WTC11 (cell line): ENCODE measurements at regions not wholly inside any gene's neighbourhood (a gene's known extent, or its start where the extent isn't known, plus 50 kb on each side); places are given as distances from the start of the nearest gene placed in this dataset.

ENCODE experiments used
- ATAC-seq: fragments of 200-7000 bp; cut with Tn5 transposase; 2 replicates; pipeline ENCODE4 v1.10.0; 2021; ENCODE audit warnings: mild to moderate bottlenecking, moderate library complexity
- CTCF ChIA-PET: fragments of 300-600 bp; sonication (Branson Sonifier 250); formaldehyde crosslinking; loops from one replicate; lab custom pipeline; 2021; ENCODE audit warnings: antibody characterized with exemption; lab: Charles Lee
- POLR2A ChIA-PET: fragments of 350-600 bp; sonication (Branson Sonifier 250); formaldehyde crosslinking; loops from one replicate; lab custom pipeline; 2021; ENCODE audit warnings: antibody characterized with exemption; lab: Charles Lee
- DNase-seq: peaks from one replicate; pipeline ENCODE4 v3.0.0; 2021; ENCODE audit warnings: low spot score
- H3K27ac Mint-ChIP-seq: 2 replicates; pipeline ENCODE4 v1.8.0; 2021; ENCODE audit warnings: mixed read lengths
- H3K27me3 Mint-ChIP-seq: 2 replicates; pipeline ENCODE4 v1.8.0; 2021; ENCODE audit warnings: low read depth, mild to moderate bottlenecking, moderate library complexity, mixed read lengths
- H3K36me3 Mint-ChIP-seq: 2 replicates; pipeline ENCODE4 v1.8.0; 2021; ENCODE audit warnings: mixed read lengths
- H3K4me1 Mint-ChIP-seq: 2 replicates; pipeline ENCODE4 v1.8.0; 2022; ENCODE audit warnings: mixed read lengths
- H3K4me3 Mint-ChIP-seq: 2 replicates; pipeline ENCODE4 v1.8.0; 2021; ENCODE audit warnings: mild to moderate bottlenecking, moderate library complexity, mixed read lengths
- H3K9me3 Mint-ChIP-seq: 2 replicates; pipeline ENCODE4 v1.8.0; 2021; ENCODE audit warnings: mixed read lengths
- AFF4 ChIP-seq: sonication (generic); formaldehyde crosslinking; IDR thresholded peaks from 2 replicates; pipeline ENCODE4 v1.8.1; 2023; ENCODE audit warnings: mild to moderate bottlenecking, missing genetic modification reagents, borderline replicate concordance
- ATF1 ChIP-seq: sonication (generic); formaldehyde crosslinking; IDR thresholded peaks from 2 replicates; pipeline ENCODE4 v1.8.1; 2023; ENCODE audit warnings: mild to moderate bottlenecking, moderate library complexity, missing genetic modification reagents
- ELF4 ChIP-seq: sonication (generic); formaldehyde crosslinking; IDR thresholded peaks from 2 replicates; pipeline ENCODE4 v1.8.1; 2022; ENCODE audit warnings: low read depth, mild to moderate bottlenecking, moderate library complexity, missing genetic modification reagents
- JUN ChIP-seq: sonication (generic); formaldehyde crosslinking; IDR thresholded peaks from 2 replicates; pipeline ENCODE4 v1.8.0; 2023; ENCODE audit warnings: mild to moderate bottlenecking, missing genetic modification reagents
- RORB ChIP-seq: fragments of 250-450 bp; sonication (Bioruptor Pico); IDR thresholded peaks from 2 replicates; pipeline ENCODE4 v1.9.0; 2021; ENCODE audit warnings: mild to moderate bottlenecking
- ZBTB43 ChIP-seq: sonication (generic); formaldehyde crosslinking; IDR thresholded peaks from 2 replicates; pipeline ENCODE4 v1.8.1; 2023; ENCODE audit warnings: mild to moderate bottlenecking, missing genetic modification reagents
- ZNF232 ChIP-seq: sonication (generic); formaldehyde crosslinking; IDR thresholded peaks from 2 replicates; pipeline ENCODE4 v1.8.0; 2022; ENCODE audit warnings: mild to moderate bottlenecking, missing genetic modification reagents
- ZNF281 ChIP-seq: sonication (generic); formaldehyde crosslinking; IDR thresholded peaks from 2 replicates; pipeline ENCODE4 v1.8.0; 2023; ENCODE audit warnings: mild to moderate bottlenecking, missing genetic modification reagents
- TF ChIP-seq, protein P1 (sequence below): sonication (generic); formaldehyde crosslinking; conservative IDR thresholded peaks from 2 replicates; pipeline ENCODE4 v1.8.1; 2023; ENCODE audit warnings: mild to moderate bottlenecking, low read depth, missing genetic modification reagents, moderate library complexity
- TF ChIP-seq, protein P2 (sequence below): sonication (generic); formaldehyde crosslinking; IDR thresholded peaks from 2 replicates; pipeline ENCODE4 v1.8.1; 2022; ENCODE audit warnings: low read depth, missing genetic modification reagents, borderline replicate concordance
- TF ChIP-seq, protein P3 (sequence below): sonication (generic); formaldehyde crosslinking; IDR thresholded peaks from 2 replicates; pipeline ENCODE4 v1.8.0; 2023; ENCODE audit warnings: missing genetic modification reagents, mild to moderate bottlenecking, borderline replicate concordance
- TF ChIP-seq, protein P4 (sequence below): fragments of 250-450 bp; sonication (Bioruptor Pico); IDR thresholded peaks from 2 replicates; pipeline ENCODE4 v1.9.0; 2021; ENCODE audit warnings: moderate library complexity, mild to moderate bottlenecking, inconsistent platforms, borderline replicate concordance

GRCh38 chr4:19829101-19829500 lies 422.6 kb upstream of the SLIT2 start:
- H3K27me3 Mint-ChIP-seq, result no peaks in the 10 kb centered on the region
- CTCF ChIA-PET, result no interaction called here
- TF ChIP-seq, protein P1, sequence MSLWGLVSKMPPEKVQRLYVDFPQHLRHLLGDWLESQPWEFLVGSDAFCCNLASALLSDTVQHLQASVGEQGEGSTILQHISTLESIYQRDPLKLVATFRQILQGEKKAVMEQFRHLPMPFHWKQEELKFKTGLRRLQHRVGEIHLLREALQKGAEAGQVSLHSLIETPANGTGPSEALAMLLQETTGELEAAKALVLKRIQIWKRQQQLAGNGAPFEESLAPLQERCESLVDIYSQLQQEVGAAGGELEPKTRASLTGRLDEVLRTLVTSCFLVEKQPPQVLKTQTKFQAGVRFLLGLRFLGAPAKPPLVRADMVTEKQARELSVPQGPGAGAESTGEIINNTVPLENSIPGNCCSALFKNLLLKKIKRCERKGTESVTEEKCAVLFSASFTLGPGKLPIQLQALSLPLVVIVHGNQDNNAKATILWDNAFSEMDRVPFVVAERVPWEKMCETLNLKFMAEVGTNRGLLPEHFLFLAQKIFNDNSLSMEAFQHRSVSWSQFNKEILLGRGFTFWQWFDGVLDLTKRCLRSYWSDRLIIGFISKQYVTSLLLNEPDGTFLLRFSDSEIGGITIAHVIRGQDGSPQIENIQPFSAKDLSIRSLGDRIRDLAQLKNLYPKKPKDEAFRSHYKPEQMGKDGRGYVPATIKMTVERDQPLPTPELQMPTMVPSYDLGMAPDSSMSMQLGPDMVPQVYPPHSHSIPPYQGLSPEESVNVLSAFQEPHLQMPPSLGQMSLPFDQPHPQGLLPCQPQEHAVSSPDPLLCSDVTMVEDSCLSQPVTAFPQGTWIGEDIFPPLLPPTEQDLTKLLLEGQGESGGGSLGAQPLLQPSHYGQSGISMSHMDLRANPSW (CRISPR knock-in tag), result no peak
- TF ChIP-seq ZNF232 (CRISPR knock-in tag) (no peak), ATF1 (CRISPR knock-in tag) (no peak), RORB (CRISPR knock-in tag) (no peak), ELF4 (CRISPR knock-in tag) (no peak), ZBTB43 (CRISPR knock-in tag) (no peak), ZNF281 (no peak), JUN (CRISPR knock-in tag) (no peak), AFF4 (CRISPR knock-in tag) (no peak)
- TF ChIP-seq, protein P2, sequence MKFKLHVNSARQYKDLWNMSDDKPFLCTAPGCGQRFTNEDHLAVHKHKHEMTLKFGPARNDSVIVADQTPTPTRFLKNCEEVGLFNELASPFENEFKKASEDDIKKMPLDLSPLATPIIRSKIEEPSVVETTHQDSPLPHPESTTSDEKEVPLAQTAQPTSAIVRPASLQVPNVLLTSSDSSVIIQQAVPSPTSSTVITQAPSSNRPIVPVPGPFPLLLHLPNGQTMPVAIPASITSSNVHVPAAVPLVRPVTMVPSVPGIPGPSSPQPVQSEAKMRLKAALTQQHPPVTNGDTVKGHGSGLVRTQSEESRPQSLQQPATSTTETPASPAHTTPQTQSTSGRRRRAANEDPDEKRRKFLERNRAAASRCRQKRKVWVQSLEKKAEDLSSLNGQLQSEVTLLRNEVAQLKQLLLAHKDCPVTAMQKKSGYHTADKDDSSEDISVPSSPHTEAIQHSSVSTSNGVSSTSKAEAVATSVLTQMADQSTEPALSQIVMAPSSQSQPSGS (CRISPR knock-in tag), result no peak
- TF ChIP-seq, protein P3, sequence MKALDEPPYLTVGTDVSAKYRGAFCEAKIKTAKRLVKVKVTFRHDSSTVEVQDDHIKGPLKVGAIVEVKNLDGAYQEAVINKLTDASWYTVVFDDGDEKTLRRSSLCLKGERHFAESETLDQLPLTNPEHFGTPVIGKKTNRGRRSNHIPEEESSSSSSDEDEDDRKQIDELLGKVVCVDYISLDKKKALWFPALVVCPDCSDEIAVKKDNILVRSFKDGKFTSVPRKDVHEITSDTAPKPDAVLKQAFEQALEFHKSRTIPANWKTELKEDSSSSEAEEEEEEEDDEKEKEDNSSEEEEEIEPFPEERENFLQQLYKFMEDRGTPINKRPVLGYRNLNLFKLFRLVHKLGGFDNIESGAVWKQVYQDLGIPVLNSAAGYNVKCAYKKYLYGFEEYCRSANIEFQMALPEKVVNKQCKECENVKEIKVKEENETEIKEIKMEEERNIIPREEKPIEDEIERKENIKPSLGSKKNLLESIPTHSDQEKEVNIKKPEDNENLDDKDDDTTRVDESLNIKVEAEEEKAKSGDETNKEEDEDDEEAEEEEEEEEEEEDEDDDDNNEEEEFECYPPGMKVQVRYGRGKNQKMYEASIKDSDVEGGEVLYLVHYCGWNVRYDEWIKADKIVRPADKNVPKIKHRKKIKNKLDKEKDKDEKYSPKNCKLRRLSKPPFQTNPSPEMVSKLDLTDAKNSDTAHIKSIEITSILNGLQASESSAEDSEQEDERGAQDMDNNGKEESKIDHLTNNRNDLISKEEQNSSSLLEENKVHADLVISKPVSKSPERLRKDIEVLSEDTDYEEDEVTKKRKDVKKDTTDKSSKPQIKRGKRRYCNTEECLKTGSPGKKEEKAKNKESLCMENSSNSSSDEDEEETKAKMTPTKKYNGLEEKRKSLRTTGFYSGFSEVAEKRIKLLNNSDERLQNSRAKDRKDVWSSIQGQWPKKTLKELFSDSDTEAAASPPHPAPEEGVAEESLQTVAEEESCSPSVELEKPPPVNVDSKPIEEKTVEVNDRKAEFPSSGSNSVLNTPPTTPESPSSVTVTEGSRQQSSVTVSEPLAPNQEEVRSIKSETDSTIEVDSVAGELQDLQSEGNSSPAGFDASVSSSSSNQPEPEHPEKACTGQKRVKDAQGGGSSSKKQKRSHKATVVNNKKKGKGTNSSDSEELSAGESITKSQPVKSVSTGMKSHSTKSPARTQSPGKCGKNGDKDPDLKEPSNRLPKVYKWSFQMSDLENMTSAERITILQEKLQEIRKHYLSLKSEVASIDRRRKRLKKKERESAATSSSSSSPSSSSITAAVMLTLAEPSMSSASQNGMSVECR (CRISPR knock-in tag), result no peak
- TF ChIP-seq, protein P4, sequence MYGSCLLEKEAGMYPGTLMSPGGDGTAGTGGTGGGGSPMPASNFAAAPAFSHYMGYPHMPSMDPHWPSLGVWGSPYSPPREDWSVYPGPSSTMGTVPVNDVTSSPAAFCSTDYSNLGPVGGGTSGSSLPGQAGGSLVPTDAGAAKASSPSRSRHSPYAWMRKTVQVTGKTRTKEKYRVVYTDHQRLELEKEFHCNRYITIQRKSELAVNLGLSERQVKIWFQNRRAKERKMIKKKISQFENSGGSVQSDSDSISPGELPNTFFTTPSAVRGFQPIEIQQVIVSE, result no peak
- no peak for ATAC-seq
- no peak for DNase-seq
- peaks cover 10% of the 10 kb centered on the region for H3K4me1 Mint-ChIP-seq
- no peaks in the 10 kb centered on the region for H3K36me3 Mint-ChIP-seq
- no peaks in the 10 kb centered on the region for H3K9me3 Mint-ChIP-seq
- POLR2A ChIA-PET, result no interaction called here
- no peak overlapping the region for H3K4me3 Mint-ChIP-seq
- H3K27ac Mint-ChIP-seq, result no peak overlapping the region
